OCI-LY3 (cell line): ENCODE measurements at regions not wholly inside any gene's neighbourhood (a gene's known extent, or its start where the extent isn't known, plus 50 kb on each side); places are given as distances from the start of the nearest gene placed in this dataset.

ENCODE experiments used
- H2AFZ ChIP-seq: fragments of 200-600, 300-600 bp; shearing (Covaris generic); 2 replicates; pipeline ENCODE4 v1.6.0; 2014; ENCODE audit warnings: antibody characterized with exemption, low read depth, low read length
- H3K27ac ChIP-seq: fragments of 200-600, 300-600 bp; sonication (generic); 2 replicates; pipeline ENCODE4 v1.5.1; 2014; ENCODE audit warnings: mild to moderate bottlenecking, low read length, moderate library complexity, mixed read lengths
- H3K27me3 ChIP-seq: fragments of 200-600, 300-600 bp; sonication (generic); 2 replicates; pipeline ENCODE4 v1.6.1; 2014; ENCODE audit warnings: low read depth, low read length, mixed read lengths
- H3K36me3 ChIP-seq: fragments of 200-600, 300-600 bp; sonication (generic); replicated peaks from 2 replicates; pipeline ENCODE3; 2014; ENCODE audit warnings: low read depth, low read length, mixed read lengths
- H3K4me1 ChIP-seq: fragments of 300-600, 200-600 bp; sonication (generic); 2 replicates; pipeline ENCODE4 v1.6.1; 2014; ENCODE audit warnings: low read length, mixed read lengths
- H3K4me2 ChIP-seq: fragments of 200-600, 300-600 bp; sonication (generic); 2 replicates; pipeline ENCODE4 v1.6.1; 2014; ENCODE audit warnings: low read length, mixed read lengths
- H3K4me3 ChIP-seq: fragments of 300-600, 200-600 bp; sonication (generic); 2 replicates; pipeline ENCODE4 v1.5.1; 2014; ENCODE audit warnings: antibody characterized with exemption, mild to moderate bottlenecking, low read length, moderate library complexity
- H3K79me2 ChIP-seq: fragments of 300-600, 200-600 bp; shearing (Covaris generic); 2 replicates; pipeline ENCODE4 v1.6.1; 2014; ENCODE audit warnings: mild to moderate bottlenecking, low read length, mixed read lengths
- H3K9ac ChIP-seq: fragments of 300-600, 200-600 bp; shearing (Covaris generic); 2 replicates; pipeline ENCODE4 v1.6.0; 2014; ENCODE audit warnings: mild to moderate bottlenecking, low read length, moderate library complexity
- H3K9me3 ChIP-seq: fragments of 200-600, 300-600 bp; shearing (Covaris generic); 2 replicates; pipeline ENCODE4 v1.6.1; 2014; ENCODE audit warnings: low read length, mixed read lengths; ENCODE audit not compliant: insufficient read depth
- H4K20me1 ChIP-seq: fragments of 200-600, 300-600 bp; sonication (generic); 2 replicates; pipeline ENCODE4 v1.6.1; 2016; ENCODE audit warnings: low read length, mixed read lengths; ENCODE audit not compliant: insufficient read depth
- CTCF ChIP-seq: fragments of 200-600, 300-600 bp; sonication (generic); IDR thresholded peaks from 2 replicates; pipeline ENCODE4 v1.5.1; 2014; ENCODE audit warnings: antibody characterized with exemption, low read length, low read depth
- EZH2phosphoT487 ChIP-seq: fragments of 200-600 bp; shearing (Covaris generic); IDR thresholded peaks from 2 replicates; pipeline ENCODE4 v1.6.1; 2018; ENCODE audit warnings: antibody characterized with exemption, mixed run types, low read depth

DNA sequence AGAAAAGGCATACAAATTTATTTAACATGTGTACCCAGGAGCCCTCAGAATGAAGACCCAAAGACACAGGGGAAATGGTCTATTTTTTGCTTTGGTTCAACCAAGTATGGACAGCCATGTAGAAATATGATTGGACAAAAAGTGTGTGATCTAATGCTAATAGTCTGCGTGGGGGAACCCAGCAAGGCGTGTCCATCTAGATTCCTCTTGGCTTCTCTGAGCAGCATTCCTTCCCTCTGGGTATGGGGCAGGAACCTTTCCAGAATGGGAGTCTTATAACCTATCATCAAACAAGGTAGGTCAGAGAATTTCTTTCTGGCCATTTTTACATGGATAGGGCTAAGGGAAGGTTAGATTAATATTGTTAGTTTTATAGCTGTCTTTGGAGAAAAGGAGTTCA lies 698.2 kb downstream of the FGF9 start:
- Histone ChIP-seq H3K36me3 (no peaks in the 10 kb centered on the region), H3K4me3 (no peak overlapping the region), H3K4me2 (no peak overlapping the region), H3K4me1 (no peaks in the 10 kb centered on the region), H3K9me3 (no peaks in the 10 kb centered on the region), H3K27ac (no peak overlapping the region), H3K79me2 (no peaks in the 10 kb centered on the region), H2AFZ (no peak overlapping the region), H3K9ac (no peak overlapping the region), H4K20me1 (no peaks in the 10 kb centered on the region), H3K27me3 (no peaks in the 10 kb centered on the region)
- TF ChIP-seq EZH2phosphoT487 (no peak), CTCF (no peak)

DNA sequence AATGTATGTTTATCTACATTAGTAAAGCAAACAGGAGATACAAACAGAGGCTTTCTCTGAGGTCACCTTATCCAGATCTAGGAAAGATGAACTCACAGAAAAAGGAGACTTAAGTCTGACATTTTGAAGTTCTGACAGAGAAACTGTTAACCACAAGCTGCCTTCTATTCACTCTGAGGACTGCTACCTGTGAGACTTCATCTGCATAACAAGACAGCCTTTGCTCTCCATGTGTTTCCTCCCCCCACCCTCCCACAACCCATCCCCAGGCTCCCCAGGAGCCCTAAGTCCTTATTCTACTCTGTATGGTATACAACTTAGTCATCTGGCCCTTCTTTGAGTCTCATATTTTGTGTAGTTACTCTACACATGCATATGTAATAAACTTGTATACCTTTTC lies 699.0 kb downstream of the FGF9 start:
- H3K4me1 ChIP-seq = no peaks in the 10 kb centered on the region
- H3K4me2 ChIP-seq = no peak overlapping the region
- H3K4me3 ChIP-seq = no peak overlapping the region
- no peak overlapping the region for H3K27ac ChIP-seq
- no peaks in the 10 kb centered on the region for H3K79me2 ChIP-seq
- H4K20me1 ChIP-seq = no peaks in the 10 kb centered on the region
- no peak overlapping the region for H3K9ac ChIP-seq
- H2AFZ ChIP-seq = no peak overlapping the region
- H3K9me3 ChIP-seq = no peaks in the 10 kb centered on the region
- H3K36me3 ChIP-seq = no peaks in the 10 kb centered on the region
- TF ChIP-seq EZH2phosphoT487 (no peak), CTCF (no peak)
- H3K27me3 ChIP-seq = no peaks in the 10 kb centered on the region

- H3K27ac ChIP-seq = no peak overlapping the region
- no peaks in the 10 kb centered on the region for H3K79me2 ChIP-seq
- H3K9me3 ChIP-seq = no peaks in the 10 kb centered on the region
- H3K4me1 ChIP-seq = no peaks in the 10 kb centered on the region
- TF ChIP-seq EZH2phosphoT487 = no peak
- TF ChIP-seq CTCF = no peak
- no peak overlapping the region for H3K9ac ChIP-seq
- H3K4me3 ChIP-seq = no peak overlapping the region
- no peaks in the 10 kb centered on the region for H3K27me3 ChIP-seq
- H3K36me3 ChIP-seq = no peaks in the 10 kb centered on the region
- H2AFZ ChIP-seq = no peak overlapping the region
- no peaks in the 10 kb centered on the region for H4K20me1 ChIP-seq
- H3K4me2 ChIP-seq = no peak overlapping the region
These were observed 701.4 kb downstream of the FGF9 start for GRCh38 chr13:22372261-22372660.

DNA sequence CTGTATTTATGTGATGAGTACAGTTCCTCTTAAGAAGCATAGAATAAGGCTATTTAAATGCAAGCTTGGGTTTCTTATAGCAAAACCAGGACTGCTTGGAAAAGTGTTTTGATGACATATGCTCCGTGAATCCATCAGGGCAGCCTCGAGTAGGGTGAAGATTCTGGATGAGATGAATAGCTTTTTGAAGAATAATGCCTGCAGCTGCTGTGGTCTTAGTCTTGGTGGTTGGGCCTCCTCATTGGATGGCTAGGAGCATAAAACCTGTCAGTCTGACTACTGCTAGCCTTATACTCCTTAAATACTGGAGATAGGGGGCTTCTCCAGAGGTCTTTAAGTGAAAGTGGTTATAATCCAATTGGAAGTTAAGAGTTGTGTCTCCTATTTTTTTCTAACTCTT lies 704.3 kb downstream of the FGF9 start:
- H3K27me3 ChIP-seq = no peaks in the 10 kb centered on the region
- H3K9me3 ChIP-seq = no peaks in the 10 kb centered on the region
- no peak overlapping the region for H3K4me2 ChIP-seq
- no peak overlapping the region for H3K27ac ChIP-seq
- no peaks in the 10 kb centered on the region for H4K20me1 ChIP-seq
- no peak for TF ChIP-seq CTCF
- TF ChIP-seq EZH2phosphoT487 = no peak
- H3K79me2 ChIP-seq = no peaks in the 10 kb centered on the region
- no peaks in the 10 kb centered on the region for H3K4me1 ChIP-seq
- H3K36me3 ChIP-seq = no peaks in the 10 kb centered on the region
- no peak overlapping the region for H2AFZ ChIP-seq
- H3K9ac ChIP-seq = no peak overlapping the region
- no peak overlapping the region for H3K4me3 ChIP-seq
